Liver (tissue), 8 donors: ENCODE measurements at regions not wholly inside any gene's neighbourhood (a gene's known extent, or its start where the extent isn't known, plus 50 kb on each side); places are given as distances from the start of the nearest gene placed in this dataset.

Experiments used
- DNase-seq: peaks from one replicate; pipeline ENCODE4 v3.0.0-alpha.2; 2017; ENCODE audit warnings: low spot score
- H3K27ac ChIP-seq, 2 donors: one replicate each; pipeline ENCODE4 v1.7.0; 2013; ENCODE audit warnings: inconsistent platforms in 2 of 2, low read length in 2 of 2, control low read depth in 1 of 2, low read depth in 1 of 2, mild to moderate bottlenecking in 1 of 2
- H3K27me3 ChIP-seq, 4 donors: one replicate each; pipeline versions ENCODE4 v1.6.1 to v1.7.0; 2013; ENCODE audit warnings: low read length in 3 of 4, inconsistent platforms in 1 of 4, mild to moderate bottlenecking in 1 of 4, moderate library complexity in 1 of 4; ENCODE audit not compliant: control insufficient read depth in 4 of 4, insufficient read depth in 4 of 4
- H3K36me3 ChIP-seq, 4 donors: one replicate each; pipeline versions ENCODE4 v1.6.1 to v1.7.0; 2013; ENCODE audit warnings: low read length in 3 of 4, mild to moderate bottlenecking in 3 of 4, low read depth in 1 of 4, moderate library complexity in 1 of 4; ENCODE audit not compliant: control insufficient read depth in 4 of 4, insufficient read depth in 3 of 4
- H3K4me1 ChIP-seq, 4 donors: one replicate each; pipeline versions ENCODE4 v1.6.1 to v1.7.0; 2013; ENCODE audit warnings: low read length in 3 of 4, mild to moderate bottlenecking in 3 of 4, moderate library complexity in 1 of 4; ENCODE audit not compliant: control insufficient read depth in 4 of 4, insufficient read depth in 4 of 4
- H3K4me3 ChIP-seq, 3 donors: one replicate each; pipeline versions ENCODE4 v1.6.1 to v1.7.0; 2013; ENCODE audit warnings: low read length in 3 of 3, control low read depth in 1 of 3, low read depth in 1 of 3, mild to moderate bottlenecking in 1 of 3
- H3K9ac ChIP-seq, 2 donors: one replicate each; pipeline ENCODE4 v1.7.0; 2013; ENCODE audit warnings: low read length in 2 of 2, mild to moderate bottlenecking in 2 of 2, moderate library complexity in 2 of 2, control low read depth in 1 of 2, low read depth in 1 of 2
- H3K9me3 ChIP-seq, 4 donors: one replicate each; pipeline versions ENCODE4 v1.6.1 to v1.7.0; 2013; ENCODE audit warnings: low read length in 3 of 4; ENCODE audit not compliant: control insufficient read depth in 4 of 4
- CTCF ChIP-seq: fragments of 150-350 bp; IDR thresholded peaks from 2 replicates; pipeline ENCODE4 v1.5.1; 2017; ENCODE audit warnings: improper control_type of control experiment, low read depth, low read length; ENCODE audit not compliant: missing input control
- EGR1 ChIP-seq, 2 donors: IDR thresholded peaks; 2 replicates each; pipeline ENCODE4 v1.6.1; 2016 to 2018; ENCODE audit warnings: antibody characterized with exemption in 2 of 2, low read depth in 2 of 2
- FOXA1 ChIP-seq: IDR thresholded peaks from 2 replicates; pipeline ENCODE4 v1.6.1; 2016; ENCODE audit warnings: antibody characterized with exemption
- FOXA2 ChIP-seq: IDR thresholded peaks from 2 replicates; pipeline ENCODE4 v1.6.1; 2016; ENCODE audit warnings: antibody characterized with exemption
- GABPA ChIP-seq, 2 donors: IDR thresholded peaks in 1 of 2; conservative IDR thresholded peaks in 1 of 2; 2 replicates each; pipeline ENCODE4 v1.6.1; 2016; ENCODE audit warnings: antibody characterized with exemption in 2 of 2, mild to moderate bottlenecking in 1 of 2, moderate library complexity in 1 of 2
- HNF4A ChIP-seq, 2 donors: conservative IDR thresholded peaks; 2 replicates each; pipeline ENCODE4 v1.6.1; 2016; ENCODE audit warnings: antibody characterized with exemption in 2 of 2, mild to moderate bottlenecking in 2 of 2
- HNF4G ChIP-seq: IDR thresholded peaks from 2 replicates; pipeline ENCODE4 v1.6.1; 2016; ENCODE audit warnings: antibody characterized with exemption
- JUND ChIP-seq, 2 donors: IDR thresholded peaks; 2 replicates each; pipeline ENCODE4 v1.6.1; 2016; ENCODE audit warnings: antibody characterized with exemption in 2 of 2
- MAX ChIP-seq: IDR thresholded peaks from 2 replicates; pipeline ENCODE4 v1.6.1; 2016; ENCODE audit warnings: antibody characterized with exemption
- NR2F2 ChIP-seq: IDR thresholded peaks from 2 replicates; pipeline ENCODE4 v1.6.1; 2016; ENCODE audit warnings: antibody characterized with exemption
- RAD21 ChIP-seq, 2 donors: IDR thresholded peaks; 2 replicates each; pipeline ENCODE4 v1.6.1; 2016; ENCODE audit warnings: antibody characterized with exemption in 2 of 2, mild to moderate bottlenecking in 2 of 2
- RXRA ChIP-seq, 2 donors: IDR thresholded peaks; 2 replicates each; pipeline ENCODE4 v1.6.1; 2017 to 2018; ENCODE audit warnings: antibody characterized with exemption in 2 of 2, mild to moderate bottlenecking in 1 of 2
- SP1 ChIP-seq: IDR thresholded peaks from 2 replicates; pipeline ENCODE4 v1.6.1; 2018; ENCODE audit warnings: antibody characterized with exemption, mild to moderate bottlenecking
- TAF1 ChIP-seq: conservative IDR thresholded peaks from 2 replicates; pipeline ENCODE4 v1.6.1; 2016; ENCODE audit warnings: antibody characterized with exemption, mild to moderate bottlenecking
- YY1 ChIP-seq: IDR thresholded peaks from 2 replicates; pipeline ENCODE4 v1.6.1; 2016; ENCODE audit warnings: antibody characterized with exemption, mild to moderate bottlenecking
- WGBS: extraction: QIAGEN DNeasy Blood & Tissue Kit; methylation state at CpG from one replicate; pipeline ENCODE4 v1.1.7; 2013; 5-methylcytosine and 5-hydroxymethylcytosine counted together
- TF ChIP-seq, protein P1 (sequence below): IDR thresholded peaks from 2 replicates; pipeline ENCODE4 v1.6.1; 2016; ENCODE audit warnings: antibody characterized with exemption
- TF ChIP-seq, protein P2 (sequence below): IDR thresholded peaks from 2 replicates; pipeline ENCODE4 v1.6.1; 2016; ENCODE audit warnings: antibody characterized with exemption
- TF ChIP-seq, protein P3 (sequence below): IDR thresholded peaks from 2 replicates; pipeline ENCODE4 v1.6.1; 2016; ENCODE audit warnings: antibody characterized with exemption, mild to moderate bottlenecking
- donor health status: healthy.
- donor health status: healthy.
- donor health status: healthy.
- donor health status: healthy.
- donor health status: healthy.

DNA sequence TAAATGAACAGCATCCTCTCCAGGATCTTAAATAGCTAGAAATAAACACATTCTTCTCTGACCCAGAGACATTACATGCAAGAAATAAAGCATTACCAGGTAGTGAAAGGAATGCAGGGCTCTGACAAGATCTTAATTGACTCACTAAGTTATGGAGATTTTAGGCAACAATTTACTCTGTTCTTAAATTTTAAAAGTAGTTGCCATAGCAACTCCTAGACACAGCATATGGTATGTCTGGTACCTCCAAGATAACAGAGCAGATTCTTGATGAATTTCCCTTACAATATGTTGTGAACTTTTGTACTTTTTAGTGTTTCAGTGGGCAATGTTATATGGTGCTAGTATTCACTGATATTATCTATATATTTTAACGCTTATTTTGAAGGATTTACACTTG, 76.7 kb upstream of the G2E3 start:
- no peak overlapping the region for H3K9ac ChIP-seq
- no peak overlapping the region for H3K4me3 ChIP-seq
- no peaks in the 10 kb centered on the region for H3K27me3 ChIP-seq
- no peaks in the 10 kb centered on the region for H3K4me1 ChIP-seq
- TF ChIP-seq EGR1 (IDR thresholded peaks at IDR 0.05; ENCODE audit: low read depth in 2 of 2) (no peak), YY1 (no peak), JUND (IDR thresholded peaks at IDR 0.05) (no peak), RAD21 (IDR thresholded peaks at IDR 0.05) (no peak), TAF1 (no peak), RXRA (IDR thresholded peaks at IDR 0.05) (no peak), CTCF (no peak), GABPA (IDR thresholded peaks at IDR 0.05 in 1 of 2, conservative IDR thresholded peaks at IDR 0.05 in 1 of 2) (no peak), MAX (no peak), HNF4A (conservative IDR thresholded peaks at IDR 0.05) (no peak), FOXA1 (no peak), FOXA2 (no peak)
- TF ChIP-seq, protein P1, sequence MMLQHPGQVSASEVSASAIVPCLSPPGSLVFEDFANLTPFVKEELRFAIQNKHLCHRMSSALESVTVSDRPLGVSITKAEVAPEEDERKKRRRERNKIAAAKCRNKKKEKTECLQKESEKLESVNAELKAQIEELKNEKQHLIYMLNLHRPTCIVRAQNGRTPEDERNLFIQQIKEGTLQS: no peak
- no peak for DNase-seq
- WGBS: 65% methylated on average over 1 of the region's 1 CpG
- H3K27ac ChIP-seq: no peak overlapping the region
- H3K36me3 ChIP-seq: no peaks in the 10 kb centered on the region
- H3K9me3 ChIP-seq: no peaks in the 10 kb centered on the region

DNA sequence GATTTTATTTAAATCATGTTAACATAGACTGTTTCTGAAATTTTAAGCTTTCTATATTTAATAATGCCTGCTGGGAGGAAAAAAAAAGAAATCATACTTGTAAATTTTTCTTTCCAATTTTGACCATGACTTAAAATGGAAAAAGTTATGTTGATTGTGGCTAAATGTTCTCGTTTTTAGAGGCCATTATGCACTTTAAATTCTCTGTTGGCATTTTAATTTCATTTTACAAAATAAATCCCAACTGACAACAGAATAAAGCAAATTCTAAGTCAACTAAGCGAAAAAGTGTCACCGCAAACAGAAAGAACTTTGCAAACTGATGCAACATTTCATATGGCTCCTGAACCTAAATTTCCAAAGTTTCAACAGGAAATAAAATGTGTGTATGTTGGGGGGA, 74.8 kb upstream of the G2E3 start:
- H3K36me3 ChIP-seq: no peaks in the 10 kb centered on the region
- H3K9me3 ChIP-seq: peaks cover 0 to 2% (median 0%) of the 10 kb centered on the region in 4 donors
- H3K4me3 ChIP-seq: no peak overlapping the region
- TF ChIP-seq SP1: no peak
- H3K4me1 ChIP-seq: no peaks in the 10 kb centered on the region
- no peak overlapping the region for H3K9ac ChIP-seq
- no peak overlapping the region for H3K27ac ChIP-seq
- 74% methylated on average over 3 of the region's 3 CpGs for WGBS
- H3K27me3 ChIP-seq: no peaks in the 10 kb centered on the region
- DNase-seq: no peak

- Histone ChIP-seq H3K36me3 (no peaks in the 10 kb centered on the region), H3K27me3 (no peaks in the 10 kb centered on the region), H3K4me3 (no peak overlapping the region), H3K9me3 (peaks cover 0 to 2% (median 0%) of the 10 kb centered on the region in 4 donors), H3K27ac (no peak overlapping the region), H3K4me1 (no peaks in the 10 kb centered on the region), H3K9ac (no peak overlapping the region)
- no peak for DNase-seq
- WGBS: 73% methylated on average over 1 of the region's 1 CpG
- no peak for TF ChIP-seq GABPA (IDR thresholded peaks at IDR 0.05 in 1 of 2, conservative IDR thresholded peaks at IDR 0.05 in 1 of 2)
- no peak for TF ChIP-seq TAF1
- TF ChIP-seq, protein P2, sequence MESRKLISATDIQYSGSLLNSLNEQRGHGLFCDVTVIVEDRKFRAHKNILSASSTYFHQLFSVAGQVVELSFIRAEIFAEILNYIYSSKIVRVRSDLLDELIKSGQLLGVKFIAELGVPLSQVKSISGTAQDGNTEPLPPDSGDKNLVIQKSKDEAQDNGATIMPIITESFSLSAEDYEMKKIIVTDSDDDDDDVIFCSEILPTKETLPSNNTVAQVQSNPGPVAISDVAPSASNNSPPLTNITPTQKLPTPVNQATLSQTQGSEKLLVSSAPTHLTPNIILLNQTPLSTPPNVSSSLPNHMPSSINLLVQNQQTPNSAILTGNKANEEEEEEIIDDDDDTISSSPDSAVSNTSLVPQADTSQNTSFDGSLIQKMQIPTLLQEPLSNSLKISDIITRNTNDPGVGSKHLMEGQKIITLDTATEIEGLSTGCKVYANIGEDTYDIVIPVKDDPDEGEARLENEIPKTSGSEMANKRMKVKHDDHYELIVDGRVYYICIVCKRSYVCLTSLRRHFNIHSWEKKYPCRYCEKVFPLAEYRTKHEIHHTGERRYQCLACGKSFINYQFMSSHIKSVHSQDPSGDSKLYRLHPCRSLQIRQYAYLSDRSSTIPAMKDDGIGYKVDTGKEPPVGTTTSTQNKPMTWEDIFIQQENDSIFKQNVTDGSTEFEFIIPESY: no peak
- TF ChIP-seq NR2F2: no peak
- TF ChIP-seq SP1: no peak
- no peak for TF ChIP-seq CTCF
- no peak for TF ChIP-seq HNF4A (conservative IDR thresholded peaks at IDR 0.05)
- no peak for TF ChIP-seq EGR1 (IDR thresholded peaks at IDR 0.05; ENCODE audit: low read depth in 2 of 2)
- TF ChIP-seq YY1: no peak
- no peak for TF ChIP-seq HNF4G
- TF ChIP-seq, protein P3, sequence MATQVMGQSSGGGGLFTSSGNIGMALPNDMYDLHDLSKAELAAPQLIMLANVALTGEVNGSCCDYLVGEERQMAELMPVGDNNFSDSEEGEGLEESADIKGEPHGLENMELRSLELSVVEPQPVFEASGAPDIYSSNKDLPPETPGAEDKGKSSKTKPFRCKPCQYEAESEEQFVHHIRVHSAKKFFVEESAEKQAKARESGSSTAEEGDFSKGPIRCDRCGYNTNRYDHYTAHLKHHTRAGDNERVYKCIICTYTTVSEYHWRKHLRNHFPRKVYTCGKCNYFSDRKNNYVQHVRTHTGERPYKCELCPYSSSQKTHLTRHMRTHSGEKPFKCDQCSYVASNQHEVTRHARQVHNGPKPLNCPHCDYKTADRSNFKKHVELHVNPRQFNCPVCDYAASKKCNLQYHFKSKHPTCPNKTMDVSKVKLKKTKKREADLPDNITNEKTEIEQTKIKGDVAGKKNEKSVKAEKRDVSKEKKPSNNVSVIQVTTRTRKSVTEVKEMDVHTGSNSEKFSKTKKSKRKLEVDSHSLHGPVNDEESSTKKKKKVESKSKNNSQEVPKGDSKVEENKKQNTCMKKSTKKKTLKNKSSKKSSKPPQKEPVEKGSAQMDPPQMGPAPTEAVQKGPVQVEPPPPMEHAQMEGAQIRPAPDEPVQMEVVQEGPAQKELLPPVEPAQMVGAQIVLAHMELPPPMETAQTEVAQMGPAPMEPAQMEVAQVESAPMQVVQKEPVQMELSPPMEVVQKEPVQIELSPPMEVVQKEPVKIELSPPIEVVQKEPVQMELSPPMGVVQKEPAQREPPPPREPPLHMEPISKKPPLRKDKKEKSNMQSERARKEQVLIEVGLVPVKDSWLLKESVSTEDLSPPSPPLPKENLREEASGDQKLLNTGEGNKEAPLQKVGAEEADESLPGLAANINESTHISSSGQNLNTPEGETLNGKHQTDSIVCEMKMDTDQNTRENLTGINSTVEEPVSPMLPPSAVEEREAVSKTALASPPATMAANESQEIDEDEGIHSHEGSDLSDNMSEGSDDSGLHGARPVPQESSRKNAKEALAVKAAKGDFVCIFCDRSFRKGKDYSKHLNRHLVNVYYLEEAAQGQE: no peak
- TF ChIP-seq FOXA1: no peak
- TF ChIP-seq MAX: no peak
- TF ChIP-seq FOXA2: no peak
- no peak for TF ChIP-seq RAD21 (IDR thresholded peaks at IDR 0.05)
- no peak for TF ChIP-seq RXRA (IDR thresholded peaks at IDR 0.05)
These were observed 74.0 kb upstream of the G2E3 start for GRCh38 chr14:30484976-30485375.
